AG08395 (cell line): ENCODE measurements at regions not wholly inside any gene's neighbourhood (a gene's known extent, or its start where the extent isn't known, plus 50 kb on each side); places are given as distances from the start of the nearest gene placed in this dataset.
"Not testable (repeated sequence)": the region's sequence is repeated elsewhere in the genome, so short reads cannot be mapped to it uniquely, and the experiment has no call there.

Experiments used
- DNase-seq: peaks from one replicate; pipeline ENCODE4 v3.0.0; 2012; ENCODE audit warnings: mixed read lengths, low spot score

- DNase-seq: no peak
Observed at GRCh38 chr2:40043641-40044040, 264.6 kb upstream of the THUMPD2 start.

- peak; percentile 56 for DNase-seq
Observed at GRCh38 chr2:40043191-40043590, 264.1 kb upstream of the THUMPD2 start.

GRCh38 chr2:40041422-40042382 is 262.6 kb upstream of the THUMPD2 start:
- DNase-seq: peak; percentile 72

GRCh38 chr2:40039549-40039948 is 260.5 kb upstream of the THUMPD2 start:
- DNase-seq: no peak

GRCh38 chr2:40038646-40039045 is 259.6 kb upstream of the THUMPD2 start:
- no peak for DNase-seq

- DNase-seq: no peak
Observed at GRCh38 chr2:40037303-40037702, 258.2 kb upstream of the THUMPD2 start.

- no peak for DNase-seq
Observed at GRCh38 chr2:40036241-40036640, 257.2 kb upstream of the THUMPD2 start.

- no peak for DNase-seq
Observed at GRCh38 chr2:40034801-40035200, 255.7 kb upstream of the THUMPD2 start.

- DNase-seq: peak; percentile 74
Observed at GRCh38 chr2:40034198-40034597, 255.1 kb upstream of the THUMPD2 start.

- DNase-seq: no peak
Observed at GRCh38 chr2:40033781-40034180, 254.7 kb upstream of the THUMPD2 start.

- DNase-seq: peak; percentile 78
Observed at GRCh38 chr2:40032650-40033319, 253.7 kb upstream of the THUMPD2 start.

GRCh38 chr2:40030456-40030975 is 251.5 kb upstream of the THUMPD2 start:
- DNase-seq: no peak

- DNase-seq: no peak
Observed at GRCh38 chr2:40028792-40029488, 249.9 kb upstream of the THUMPD2 start.

GRCh38 chr2:40027968-40028367 is 248.9 kb upstream of the THUMPD2 start:
- DNase-seq: no peak

- not testable (repeated sequence) for DNase-seq
Observed at GRCh38 chr2:40025276-40025675, 246.2 kb upstream of the THUMPD2 start.

- no peak for DNase-seq
Observed at GRCh38 chr2:40020997-40021396, 241.9 kb upstream of the THUMPD2 start.

- no peak for DNase-seq
Observed at GRCh38 chr2:40016151-40016885, 237.3 kb upstream of the THUMPD2 start.

GRCh38 chr2:40013962-40014361 is 234.9 kb upstream of the THUMPD2 start:
- DNase-seq: not testable (repeated sequence)

GRCh38 chr2:40004336-40004735 is 225.3 kb upstream of the THUMPD2 start:
- DNase-seq: no peak

GRCh38 chr2:40002339-40002738 is 223.3 kb upstream of the THUMPD2 start:
- no peak for DNase-seq

GRCh38 chr2:39999864-40000263 is 220.8 kb upstream of the THUMPD2 start:
- DNase-seq: no peak

GRCh38 chr2:39998617-39999016 is 219.6 kb upstream of the THUMPD2 start:
- no peak for DNase-seq
